PC-3 (cell line): ENCODE measurements at regions not wholly inside any gene's neighbourhood (a gene's known extent, or its start where the extent isn't known, plus 50 kb on each side); places are given as distances from the start of the nearest gene placed in this dataset.
"Not testable (repeated sequence)": the region's sequence is repeated elsewhere in the genome, so short reads cannot be mapped to it uniquely, and the experiment has no call there.

Experiments
- EZH2 ChIP-seq: fragments of 300-600 bp; sonication (generic); IDR thresholded peaks from one replicate; pipeline ENCODE4 v1.6.1; 2017; ENCODE audit warnings: antibody characterized with exemption, mild to moderate bottlenecking, low read length; ENCODE audit not compliant: unreplicated experiment
- EZH2phosphoT487 ChIP-seq: fragments of 300-600 bp; sonication (generic); IDR thresholded peaks from 2 replicates; pipeline ENCODE4 v1.6.1; 2018; ENCODE audit warnings: mild to moderate bottlenecking, antibody characterized with exemption, low read length, borderline replicate concordance
- TF ChIP-seq, protein P1 (sequence below): fragments of 300-600 bp; sonication (generic); conservative IDR thresholded peaks from 2 replicates; pipeline ENCODE4 v1.5.1; 2017; ENCODE audit warnings: antibody characterized with exemption, low read depth, mild to moderate bottlenecking, low read length

- TF ChIP-seq EZH2phosphoT487, EZH2: not testable (repeated sequence)
- TF ChIP-seq, protein P1, sequence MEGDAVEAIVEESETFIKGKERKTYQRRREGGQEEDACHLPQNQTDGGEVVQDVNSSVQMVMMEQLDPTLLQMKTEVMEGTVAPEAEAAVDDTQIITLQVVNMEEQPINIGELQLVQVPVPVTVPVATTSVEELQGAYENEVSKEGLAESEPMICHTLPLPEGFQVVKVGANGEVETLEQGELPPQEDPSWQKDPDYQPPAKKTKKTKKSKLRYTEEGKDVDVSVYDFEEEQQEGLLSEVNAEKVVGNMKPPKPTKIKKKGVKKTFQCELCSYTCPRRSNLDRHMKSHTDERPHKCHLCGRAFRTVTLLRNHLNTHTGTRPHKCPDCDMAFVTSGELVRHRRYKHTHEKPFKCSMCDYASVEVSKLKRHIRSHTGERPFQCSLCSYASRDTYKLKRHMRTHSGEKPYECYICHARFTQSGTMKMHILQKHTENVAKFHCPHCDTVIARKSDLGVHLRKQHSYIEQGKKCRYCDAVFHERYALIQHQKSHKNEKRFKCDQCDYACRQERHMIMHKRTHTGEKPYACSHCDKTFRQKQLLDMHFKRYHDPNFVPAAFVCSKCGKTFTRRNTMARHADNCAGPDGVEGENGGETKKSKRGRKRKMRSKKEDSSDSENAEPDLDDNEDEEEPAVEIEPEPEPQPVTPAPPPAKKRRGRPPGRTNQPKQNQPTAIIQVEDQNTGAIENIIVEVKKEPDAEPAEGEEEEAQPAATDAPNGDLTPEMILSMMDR, result not testable (repeated sequence)
These were observed 54.3 kb upstream of the ATP1B1 start for GRCh38 chr1:169052171-169052570.
